Activated naive CD4-positive, alpha-beta T cell treated with anti-CD3 and anti-CD28 coated beads, Interleukin-2, amount 50 U/mL, for 24 hours (primary cell): ENCODE measurements at regions not wholly inside any gene's neighbourhood (a gene's known extent, or its start where the extent isn't known, plus 50 kb on each side); places are given as distances from the start of the nearest gene placed in this dataset.

Experiments
- H3K27ac Mint-ChIP-seq: one replicate; pipeline ENCODE4 v1.8.0; 2021; ENCODE audit warnings: mild to moderate bottlenecking, mixed read lengths
- H3K27me3 Mint-ChIP-seq: one replicate; pipeline ENCODE4 v1.8.0; 2021; ENCODE audit warnings: mixed read lengths
- H3K36me3 Mint-ChIP-seq: one replicate; pipeline ENCODE4 v1.8.0; 2021; ENCODE audit warnings: mixed read lengths
- H3K4me1 Mint-ChIP-seq: one replicate; pipeline ENCODE4 v1.8.0; 2021; ENCODE audit warnings: mixed read lengths
- H3K4me3 Mint-ChIP-seq: one replicate; pipeline ENCODE4 v1.8.0; 2021; ENCODE audit warnings: mild to moderate bottlenecking, mixed read lengths
- H3K9me3 Mint-ChIP-seq: one replicate; pipeline ENCODE4 v1.8.0; 2021; ENCODE audit warnings: mixed read lengths

GRCh38 chr5:1702318-1702717 lies 97.3 kb downstream of the MRPL36 start:
- Mint-ChIP-seq H3K27me3 (peaks cover 2% of the 10 kb centered on the region), H3K4me1 (peaks cover 7% of the 10 kb centered on the region), H3K27ac (no peak overlapping the region), H3K36me3 (no peaks in the 10 kb centered on the region), H3K4me3 (no peak overlapping the region), H3K9me3 (no peaks in the 10 kb centered on the region)

DNA sequence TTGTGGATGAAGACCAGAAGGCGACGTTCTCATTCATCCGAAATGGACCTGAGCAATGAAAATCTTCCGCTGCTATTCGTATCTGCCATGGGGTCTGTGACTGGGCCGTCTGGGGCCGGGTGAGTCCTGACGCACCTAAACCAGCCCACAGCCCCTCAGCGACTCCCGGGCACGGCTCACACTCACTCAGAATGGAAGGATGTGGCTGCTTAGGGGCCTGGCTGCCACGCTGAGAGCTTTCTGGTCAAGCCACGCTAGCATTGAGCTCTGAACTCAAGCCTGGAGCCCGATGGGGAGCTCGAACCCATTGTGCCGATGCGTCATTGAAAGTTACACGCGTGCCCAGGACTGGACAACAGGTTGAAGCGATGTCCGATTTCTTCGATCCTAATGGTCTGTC lies 97.8 kb downstream of the MRPL36 start:
- Mint-ChIP-seq H3K9me3 (no peaks in the 10 kb centered on the region), H3K4me3 (no peak overlapping the region), H3K27ac (no peak overlapping the region), H3K27me3 (peaks cover 2% of the 10 kb centered on the region), H3K36me3 (no peaks in the 10 kb centered on the region), H3K4me1 (peaks cover 7% of the 10 kb centered on the region)

GRCh38 chr5:1701216-1701864 lies 98.3 kb downstream of the MRPL36 start:
- Mint-ChIP-seq H3K36me3 (no peaks in the 10 kb centered on the region), H3K4me1 (peaks cover 7% of the 10 kb centered on the region), H3K9me3 (no peaks in the 10 kb centered on the region), H3K4me3 (no peak overlapping the region), H3K27ac (no peak overlapping the region), H3K27me3 (peaks cover 2% of the 10 kb centered on the region)

GRCh38 chr5:1699394-1699793 lies 100.2 kb downstream of the MRPL36 start:
- H3K36me3 Mint-ChIP-seq, result no peaks in the 10 kb centered on the region
- no peak overlapping the region for H3K27ac Mint-ChIP-seq
- H3K4me1 Mint-ChIP-seq, result peaks cover 7% of the 10 kb centered on the region
- H3K9me3 Mint-ChIP-seq, result no peaks in the 10 kb centered on the region
- peaks cover 4% of the 10 kb centered on the region for H3K27me3 Mint-ChIP-seq
- H3K4me3 Mint-ChIP-seq, result no peak overlapping the region

DNA sequence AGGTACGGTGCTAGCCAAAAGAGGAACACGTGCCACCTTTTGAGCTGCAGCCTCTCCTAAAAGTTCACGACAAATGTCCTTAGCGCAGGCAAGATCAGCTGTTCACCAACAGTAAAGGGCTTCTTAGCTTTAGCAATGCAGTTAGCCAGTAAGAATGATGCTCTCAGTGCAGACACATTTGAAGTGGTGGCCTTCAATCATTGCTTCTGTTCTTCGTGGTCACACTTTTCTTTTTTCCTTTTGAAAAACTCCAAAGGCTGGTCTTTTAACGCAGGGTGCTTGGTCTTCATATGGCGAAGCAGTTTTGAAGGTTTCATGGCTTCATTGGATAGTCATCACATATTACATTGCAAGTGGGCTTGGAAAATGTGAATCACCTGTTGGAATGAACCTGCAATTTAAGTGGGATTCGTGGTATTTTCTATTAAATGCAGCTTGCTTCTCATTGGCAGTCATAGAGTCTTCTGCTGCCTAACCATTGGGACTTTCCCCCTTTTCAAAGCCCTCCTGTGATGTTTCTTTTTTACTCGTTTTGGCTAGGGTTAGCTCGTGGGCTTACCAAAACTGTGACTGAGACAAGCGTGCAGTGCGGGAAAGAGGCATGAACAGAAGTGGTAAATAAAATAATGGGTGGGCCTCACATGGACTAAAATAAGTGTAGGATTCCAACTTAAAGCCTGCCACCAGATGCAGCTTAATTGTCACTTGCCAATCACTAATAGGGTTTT lies 100.9 kb downstream of the MRPL36 start:
- Mint-ChIP-seq H3K4me3 (no peak overlapping the region), H3K36me3 (no peaks in the 10 kb centered on the region), H3K27ac (no peak overlapping the region)

GRCh38 chr5:1692381-1692780 lies 107.3 kb downstream of the MRPL36 start:
- no peak overlapping the region for H3K4me3 Mint-ChIP-seq
- no peaks in the 10 kb centered on the region for H3K36me3 Mint-ChIP-seq
- H3K27ac Mint-ChIP-seq, result no peak overlapping the region
- no peaks in the 10 kb centered on the region for H3K9me3 Mint-ChIP-seq
- no peaks in the 10 kb centered on the region for H3K4me1 Mint-ChIP-seq
- peaks cover 2% of the 10 kb centered on the region for H3K27me3 Mint-ChIP-seq

More for the DNA sequence above, 100.9 kb downstream of the MRPL36 start:
- peaks cover 7% of the 10 kb centered on the region for H3K4me1 Mint-ChIP-seq
- peaks cover 4% of the 10 kb centered on the region for H3K27me3 Mint-ChIP-seq
- no peaks in the 10 kb centered on the region for H3K9me3 Mint-ChIP-seq

DNA sequence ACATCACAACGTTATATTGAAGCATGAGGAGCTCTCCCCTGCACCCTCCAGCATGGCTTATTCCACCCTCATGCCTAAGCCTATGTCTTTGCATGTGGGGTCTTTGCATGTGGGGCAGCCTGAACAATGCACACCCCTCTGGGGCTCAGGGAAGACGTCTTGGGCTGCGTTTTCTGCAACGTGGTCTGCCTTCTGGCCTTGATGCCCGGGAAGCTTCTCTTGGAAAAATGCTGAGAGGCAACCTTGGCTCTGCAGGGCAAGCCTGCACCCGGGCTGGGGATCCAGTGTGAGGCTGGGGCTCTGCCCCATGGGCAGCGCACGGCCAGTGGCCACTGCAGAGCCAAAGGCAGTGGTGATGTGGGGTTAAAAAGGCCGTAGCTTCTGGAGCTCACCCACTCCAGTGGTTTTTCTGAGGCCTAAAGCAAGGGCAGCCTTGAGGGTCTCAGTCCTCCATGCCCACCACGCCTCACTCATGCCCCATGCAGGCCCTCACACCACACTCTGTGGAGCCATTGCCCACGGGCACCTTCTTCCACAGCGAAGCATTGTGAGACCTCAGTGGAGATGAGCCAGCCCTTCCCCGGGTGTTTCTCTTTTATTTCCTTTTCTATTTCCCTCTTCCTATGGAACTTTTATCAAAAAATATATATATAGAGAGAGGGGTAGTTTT lies 112.2 kb downstream of the MRPL36 start:
- no peaks in the 10 kb centered on the region for H3K27me3 Mint-ChIP-seq
- H3K4me1 Mint-ChIP-seq, result no peaks in the 10 kb centered on the region
- H3K36me3 Mint-ChIP-seq, result no peaks in the 10 kb centered on the region
- H3K27ac Mint-ChIP-seq, result no peak overlapping the region
- no peaks in the 10 kb centered on the region for H3K9me3 Mint-ChIP-seq
- H3K4me3 Mint-ChIP-seq, result no peak overlapping the region

GRCh38 chr5:1686016-1686802 lies 113.4 kb downstream of the MRPL36 start:
- no peak overlapping the region for H3K27ac Mint-ChIP-seq
- H3K9me3 Mint-ChIP-seq, result no peaks in the 10 kb centered on the region
- peaks cover 2% of the 10 kb centered on the region for H3K27me3 Mint-ChIP-seq
- no peaks in the 10 kb centered on the region for H3K4me1 Mint-ChIP-seq
- H3K36me3 Mint-ChIP-seq, result no peaks in the 10 kb centered on the region
- H3K4me3 Mint-ChIP-seq, result no peak overlapping the region

DNA sequence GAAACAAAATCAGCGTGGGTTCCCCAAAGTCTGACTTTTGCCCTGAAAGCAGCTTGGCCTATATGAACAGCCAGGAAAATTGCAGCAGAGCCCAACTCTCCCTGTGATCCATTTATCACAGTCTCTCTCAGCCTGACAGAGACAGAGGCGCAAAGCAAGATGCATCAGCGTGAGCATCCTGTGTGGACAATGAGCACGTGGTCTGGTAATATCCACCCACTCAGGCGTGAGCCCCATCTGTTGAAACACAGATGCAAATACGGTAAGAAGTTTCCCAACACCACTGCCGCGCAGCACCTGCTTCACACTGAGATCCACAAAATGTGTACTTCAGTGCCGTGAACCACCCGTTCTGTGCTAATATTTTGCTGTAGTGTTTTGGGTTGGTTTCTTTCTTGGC lies 114.6 kb downstream of the MRPL36 start:
- Mint-ChIP-seq H3K9me3 (peaks cover 2% of the 10 kb centered on the region), H3K4me1 (no peaks in the 10 kb centered on the region), H3K27ac (no peak overlapping the region), H3K4me3 (no peak overlapping the region), H3K27me3 (peaks cover 6% of the 10 kb centered on the region), H3K36me3 (no peaks in the 10 kb centered on the region)

DNA sequence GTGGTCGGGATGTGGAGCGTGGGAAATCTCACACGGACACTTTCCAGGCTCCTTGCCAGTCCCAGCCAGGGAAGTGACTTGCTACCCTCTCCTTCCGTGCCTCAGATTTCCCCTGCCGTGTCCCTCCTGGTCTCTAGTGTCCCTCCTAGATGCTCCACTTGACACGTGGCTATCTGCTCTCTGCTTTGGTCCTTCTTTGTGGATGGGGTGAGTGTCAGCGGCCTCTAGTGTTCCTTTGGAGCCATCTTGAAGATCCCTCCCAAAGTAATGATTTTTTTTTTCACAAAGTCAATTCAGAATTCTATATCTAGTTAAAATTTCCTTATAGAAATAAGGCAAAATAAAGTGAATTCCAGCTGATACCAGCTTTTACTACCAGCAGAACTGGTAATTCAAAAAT lies 117.7 kb downstream of the MRPL36 start:
- Mint-ChIP-seq H3K4me1 (no peaks in the 10 kb centered on the region), H3K27ac (no peak overlapping the region), H3K4me3 (no peak overlapping the region), H3K36me3 (peaks cover 3% of the 10 kb centered on the region), H3K27me3 (peaks cover 13% of the 10 kb centered on the region), H3K9me3 (peaks cover 13% of the 10 kb centered on the region)

- no peak overlapping the region for H3K27ac Mint-ChIP-seq
These were observed 126.5 kb downstream of the MRPL36 start for GRCh38 chr5:1673042-1673677.

GRCh38 chr5:1672396-1672795 lies 127.2 kb downstream of the MRPL36 start:
- Mint-ChIP-seq H3K27ac (no peak overlapping the region), H3K9me3 (no peaks in the 10 kb centered on the region), H3K4me1 (peaks cover 16% of the 10 kb centered on the region), H3K4me3 (no peak overlapping the region), H3K36me3 (no peaks in the 10 kb centered on the region), H3K27me3 (peaks cover 11% of the 10 kb centered on the region)

More at GRCh38 chr5:1673042-1673677, 126.5 kb downstream of the MRPL36 start:
- Mint-ChIP-seq H3K36me3 (no peaks in the 10 kb centered on the region), H3K27me3 (peaks cover 10% of the 10 kb centered on the region), H3K9me3 (no peaks in the 10 kb centered on the region), H3K4me3 (no peak overlapping the region), H3K4me1 (peaks cover 14% of the 10 kb centered on the region)

DNA sequence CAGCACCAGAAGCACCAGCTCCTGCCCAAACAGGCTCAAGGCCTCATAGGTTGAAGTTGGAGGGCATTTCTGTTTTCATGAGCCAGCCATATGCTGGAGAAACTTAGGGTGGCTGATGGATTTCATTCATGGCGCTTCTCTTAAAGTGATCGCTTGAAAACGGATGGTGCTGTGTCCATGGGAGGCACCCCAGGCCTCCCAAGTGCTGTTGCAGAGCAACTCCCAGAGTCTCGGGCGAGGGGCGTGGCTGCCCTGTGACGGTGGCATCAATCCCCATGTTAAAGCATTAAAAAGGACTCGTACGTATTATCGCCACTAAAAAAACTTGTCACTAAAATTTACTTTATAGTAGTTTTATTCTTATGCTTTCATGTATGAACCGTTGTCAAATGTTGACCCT lies 128.3 kb downstream of the MRPL36 start:
- no peaks in the 10 kb centered on the region for H3K36me3 Mint-ChIP-seq
- H3K27ac Mint-ChIP-seq, result no peak overlapping the region
- no peaks in the 10 kb centered on the region for H3K9me3 Mint-ChIP-seq
- peaks cover 21% of the 10 kb centered on the region for H3K4me1 Mint-ChIP-seq
- H3K27me3 Mint-ChIP-seq, result peaks cover 16% of the 10 kb centered on the region
- H3K4me3 Mint-ChIP-seq, result no peak overlapping the region

- Mint-ChIP-seq H3K27me3 (peaks cover 25% of the 10 kb centered on the region), H3K36me3 (no peaks in the 10 kb centered on the region), H3K4me3 (no peak overlapping the region), H3K9me3 (no peaks in the 10 kb centered on the region), H3K27ac (no peak overlapping the region), H3K4me1 (peaks cover 30% of the 10 kb centered on the region)
These were observed 129.3 kb downstream of the MRPL36 start for GRCh38 chr5:1670351-1670750.
